ENCODE measurements at regions not wholly inside any gene's neighbourhood (a gene's known extent, or its start where the extent isn't known, plus 50 kb on each side); places are given as distances from the start of the nearest gene placed in this dataset.

DNA sequence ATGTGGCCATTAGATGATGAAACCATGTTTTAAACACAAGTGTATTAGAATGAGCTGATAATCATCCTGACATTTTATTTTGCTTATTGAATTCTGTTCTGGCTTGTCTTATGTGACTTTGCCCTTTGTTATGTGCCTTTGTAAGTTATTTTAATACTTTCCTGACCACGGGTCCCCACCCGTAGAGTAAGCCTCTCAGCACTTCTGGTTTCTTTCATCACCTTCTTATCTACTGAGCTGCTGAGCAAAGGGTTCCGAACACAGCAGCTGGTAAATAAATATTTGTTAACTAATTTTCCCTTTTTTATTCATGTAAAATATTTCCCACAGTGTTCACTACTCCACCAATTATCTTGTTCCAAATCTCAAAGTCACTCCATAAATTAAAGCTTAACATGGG, 1115.3 kb downstream of the SORCS3 start:
- TF ChIP-seq, protein P1, sequence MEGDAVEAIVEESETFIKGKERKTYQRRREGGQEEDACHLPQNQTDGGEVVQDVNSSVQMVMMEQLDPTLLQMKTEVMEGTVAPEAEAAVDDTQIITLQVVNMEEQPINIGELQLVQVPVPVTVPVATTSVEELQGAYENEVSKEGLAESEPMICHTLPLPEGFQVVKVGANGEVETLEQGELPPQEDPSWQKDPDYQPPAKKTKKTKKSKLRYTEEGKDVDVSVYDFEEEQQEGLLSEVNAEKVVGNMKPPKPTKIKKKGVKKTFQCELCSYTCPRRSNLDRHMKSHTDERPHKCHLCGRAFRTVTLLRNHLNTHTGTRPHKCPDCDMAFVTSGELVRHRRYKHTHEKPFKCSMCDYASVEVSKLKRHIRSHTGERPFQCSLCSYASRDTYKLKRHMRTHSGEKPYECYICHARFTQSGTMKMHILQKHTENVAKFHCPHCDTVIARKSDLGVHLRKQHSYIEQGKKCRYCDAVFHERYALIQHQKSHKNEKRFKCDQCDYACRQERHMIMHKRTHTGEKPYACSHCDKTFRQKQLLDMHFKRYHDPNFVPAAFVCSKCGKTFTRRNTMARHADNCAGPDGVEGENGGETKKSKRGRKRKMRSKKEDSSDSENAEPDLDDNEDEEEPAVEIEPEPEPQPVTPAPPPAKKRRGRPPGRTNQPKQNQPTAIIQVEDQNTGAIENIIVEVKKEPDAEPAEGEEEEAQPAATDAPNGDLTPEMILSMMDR (IDR thresholded peaks at IDR 0.05) = no peak
- TF ChIP-seq CREB1 (CRISPR knock-in tag; IDR thresholded peaks at IDR 0.05) (no peak), ZNF232 (CRISPR knock-in tag; IDR thresholded peaks at IDR 0.05) (no peak), ATF2 (CRISPR knock-in tag; IDR thresholded peaks at IDR 0.05; ENCODE audit: borderline replicate concordance, low read depth) (no peak), FOXJ3 (CRISPR knock-in tag; IDR thresholded peaks at IDR 0.05; ENCODE audit: borderline replicate concordance) (no peak), ZBTB21 (CRISPR knock-in tag; IDR thresholded peaks at IDR 0.05; ENCODE audit: borderline replicate concordance) (no peak), ZNF317 (CRISPR knock-in tag; IDR thresholded peaks at IDR 0.05; ENCODE audit: borderline replicate concordance, low read depth) (no peak), NR3C1 (CRISPR knock-in tag; conservative IDR thresholded peaks at IDR 0.05; ENCODE audit: low read depth) (no peak), ZNF423 (CRISPR knock-in tag; IDR thresholded peaks at IDR 0.05) (no peak)
- TF ChIP-seq, protein P2, sequence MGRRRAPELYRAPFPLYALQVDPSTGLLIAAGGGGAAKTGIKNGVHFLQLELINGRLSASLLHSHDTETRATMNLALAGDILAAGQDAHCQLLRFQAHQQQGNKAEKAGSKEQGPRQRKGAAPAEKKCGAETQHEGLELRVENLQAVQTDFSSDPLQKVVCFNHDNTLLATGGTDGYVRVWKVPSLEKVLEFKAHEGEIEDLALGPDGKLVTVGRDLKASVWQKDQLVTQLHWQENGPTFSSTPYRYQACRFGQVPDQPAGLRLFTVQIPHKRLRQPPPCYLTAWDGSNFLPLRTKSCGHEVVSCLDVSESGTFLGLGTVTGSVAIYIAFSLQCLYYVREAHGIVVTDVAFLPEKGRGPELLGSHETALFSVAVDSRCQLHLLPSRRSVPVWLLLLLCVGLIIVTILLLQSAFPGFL (CRISPR knock-in tag; IDR thresholded peaks at IDR 0.05; ENCODE audit: borderline replicate concordance) = no peak
- TF ChIP-seq, protein P3, sequence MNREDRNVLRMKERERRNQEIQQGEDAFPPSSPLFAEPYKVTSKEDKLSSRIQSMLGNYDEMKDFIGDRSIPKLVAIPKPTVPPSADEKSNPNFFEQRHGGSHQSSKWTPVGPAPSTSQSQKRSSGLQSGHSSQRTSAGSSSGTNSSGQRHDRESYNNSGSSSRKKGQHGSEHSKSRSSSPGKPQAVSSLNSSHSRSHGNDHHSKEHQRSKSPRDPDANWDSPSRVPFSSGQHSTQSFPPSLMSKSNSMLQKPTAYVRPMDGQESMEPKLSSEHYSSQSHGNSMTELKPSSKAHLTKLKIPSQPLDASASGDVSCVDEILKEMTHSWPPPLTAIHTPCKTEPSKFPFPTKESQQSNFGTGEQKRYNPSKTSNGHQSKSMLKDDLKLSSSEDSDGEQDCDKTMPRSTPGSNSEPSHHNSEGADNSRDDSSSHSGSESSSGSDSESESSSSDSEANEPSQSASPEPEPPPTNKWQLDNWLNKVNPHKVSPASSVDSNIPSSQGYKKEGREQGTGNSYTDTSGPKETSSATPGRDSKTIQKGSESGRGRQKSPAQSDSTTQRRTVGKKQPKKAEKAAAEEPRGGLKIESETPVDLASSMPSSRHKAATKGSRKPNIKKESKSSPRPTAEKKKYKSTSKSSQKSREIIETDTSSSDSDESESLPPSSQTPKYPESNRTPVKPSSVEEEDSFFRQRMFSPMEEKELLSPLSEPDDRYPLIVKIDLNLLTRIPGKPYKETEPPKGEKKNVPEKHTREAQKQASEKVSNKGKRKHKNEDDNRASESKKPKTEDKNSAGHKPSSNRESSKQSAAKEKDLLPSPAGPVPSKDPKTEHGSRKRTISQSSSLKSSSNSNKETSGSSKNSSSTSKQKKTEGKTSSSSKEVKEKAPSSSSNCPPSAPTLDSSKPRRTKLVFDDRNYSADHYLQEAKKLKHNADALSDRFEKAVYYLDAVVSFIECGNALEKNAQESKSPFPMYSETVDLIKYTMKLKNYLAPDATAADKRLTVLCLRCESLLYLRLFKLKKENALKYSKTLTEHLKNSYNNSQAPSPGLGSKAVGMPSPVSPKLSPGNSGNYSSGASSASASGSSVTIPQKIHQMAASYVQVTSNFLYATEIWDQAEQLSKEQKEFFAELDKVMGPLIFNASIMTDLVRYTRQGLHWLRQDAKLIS (CRISPR knock-in tag; IDR thresholded peaks at IDR 0.05; ENCODE audit: borderline replicate concordance) = no peak
- TF ChIP-seq, protein P4, sequence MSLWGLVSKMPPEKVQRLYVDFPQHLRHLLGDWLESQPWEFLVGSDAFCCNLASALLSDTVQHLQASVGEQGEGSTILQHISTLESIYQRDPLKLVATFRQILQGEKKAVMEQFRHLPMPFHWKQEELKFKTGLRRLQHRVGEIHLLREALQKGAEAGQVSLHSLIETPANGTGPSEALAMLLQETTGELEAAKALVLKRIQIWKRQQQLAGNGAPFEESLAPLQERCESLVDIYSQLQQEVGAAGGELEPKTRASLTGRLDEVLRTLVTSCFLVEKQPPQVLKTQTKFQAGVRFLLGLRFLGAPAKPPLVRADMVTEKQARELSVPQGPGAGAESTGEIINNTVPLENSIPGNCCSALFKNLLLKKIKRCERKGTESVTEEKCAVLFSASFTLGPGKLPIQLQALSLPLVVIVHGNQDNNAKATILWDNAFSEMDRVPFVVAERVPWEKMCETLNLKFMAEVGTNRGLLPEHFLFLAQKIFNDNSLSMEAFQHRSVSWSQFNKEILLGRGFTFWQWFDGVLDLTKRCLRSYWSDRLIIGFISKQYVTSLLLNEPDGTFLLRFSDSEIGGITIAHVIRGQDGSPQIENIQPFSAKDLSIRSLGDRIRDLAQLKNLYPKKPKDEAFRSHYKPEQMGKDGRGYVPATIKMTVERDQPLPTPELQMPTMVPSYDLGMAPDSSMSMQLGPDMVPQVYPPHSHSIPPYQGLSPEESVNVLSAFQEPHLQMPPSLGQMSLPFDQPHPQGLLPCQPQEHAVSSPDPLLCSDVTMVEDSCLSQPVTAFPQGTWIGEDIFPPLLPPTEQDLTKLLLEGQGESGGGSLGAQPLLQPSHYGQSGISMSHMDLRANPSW (CRISPR knock-in tag; conservative IDR thresholded peaks at IDR 0.05; ENCODE audit: low read depth) = no peak
